HG02759 (cell line): ENCODE measurements at regions not wholly inside any gene's neighbourhood (a gene's known extent, or its start where the extent isn't known, plus 50 kb on each side); places are given as distances from the start of the nearest gene placed in this dataset.
A peak's percentile ranks its signal among the peaks of the same experiment; 100 is the strongest.

Source experiments
- ATAC-seq: cut with Tn5 transposase; IDR thresholded peaks from one replicate; pipeline ENCODE4 v1.9.1; 2021; ENCODE audit warnings: mild to moderate bottlenecking, moderate library complexity; ENCODE audit not compliant: unreplicated experiment

DNA sequence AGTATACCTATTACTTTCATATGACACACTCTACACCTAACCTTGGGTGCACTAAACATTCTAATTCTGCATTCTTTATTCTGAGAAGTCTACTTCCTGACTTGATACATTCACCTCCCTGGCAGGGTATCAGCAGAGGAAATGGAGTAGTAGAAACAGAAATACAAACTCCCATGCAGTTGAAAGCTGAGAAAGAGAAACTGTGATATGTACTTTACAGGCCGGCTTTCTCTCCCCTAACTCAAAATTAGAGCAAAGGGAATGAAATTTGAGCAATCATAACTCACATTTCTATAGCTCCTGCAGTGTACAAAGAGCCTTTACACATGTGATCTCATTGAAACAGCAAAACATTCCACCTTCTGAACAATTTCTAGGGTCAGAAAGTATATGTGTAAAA lies 135.5 kb upstream of the COL8A1 start:
- ATAC-seq, result no peak

DNA sequence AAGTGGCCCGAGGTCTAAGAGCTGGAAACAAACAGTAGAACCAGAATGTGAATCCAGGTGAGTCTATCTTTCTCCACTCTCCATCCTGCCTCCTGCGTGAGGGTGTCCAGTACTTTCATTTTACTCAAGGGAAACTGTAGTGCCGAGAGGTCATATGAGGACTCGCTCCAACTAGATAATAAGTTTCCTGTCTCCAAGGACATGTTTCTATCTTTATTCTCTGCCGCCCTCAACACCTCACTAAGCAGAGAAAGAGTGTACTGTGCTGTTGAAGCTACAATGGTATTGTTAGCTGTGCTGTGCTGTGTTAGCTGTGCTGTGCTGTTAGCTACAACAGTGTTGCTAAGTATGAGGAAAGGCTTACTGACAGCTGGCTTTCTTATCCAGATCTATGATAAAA lies 137.9 kb upstream of the COL8A1 start:
- ATAC-seq, result no peak

- peak; percentile 71 for ATAC-seq
Measured at GRCh38 chr3:99499235-99500158, 138.9 kb upstream of the COL8A1 start.

- peak; percentile 20 for ATAC-seq
Measured at GRCh38 chr3:99498550-99499234, 139.7 kb upstream of the COL8A1 start.

DNA sequence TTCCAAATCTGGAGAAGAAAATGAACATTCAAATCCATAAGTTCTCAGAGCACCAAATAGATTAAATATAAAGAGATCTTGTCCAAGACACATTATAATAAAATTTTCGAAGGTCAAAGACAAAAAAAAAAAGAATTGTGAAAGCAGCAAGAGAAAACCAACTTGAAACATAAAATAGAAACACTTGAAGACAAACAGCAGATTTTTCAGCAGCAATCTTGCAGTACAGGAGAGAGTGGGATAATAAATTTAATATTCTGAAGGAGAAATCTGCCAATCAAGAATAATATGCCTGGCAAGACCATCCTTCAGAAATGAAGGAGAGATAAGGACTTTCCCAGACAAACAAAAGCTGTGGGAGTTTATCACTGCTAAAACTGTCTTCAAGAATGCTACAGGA lies 150.5 kb upstream of the COL8A1 start:
- ATAC-seq, result no peak

DNA sequence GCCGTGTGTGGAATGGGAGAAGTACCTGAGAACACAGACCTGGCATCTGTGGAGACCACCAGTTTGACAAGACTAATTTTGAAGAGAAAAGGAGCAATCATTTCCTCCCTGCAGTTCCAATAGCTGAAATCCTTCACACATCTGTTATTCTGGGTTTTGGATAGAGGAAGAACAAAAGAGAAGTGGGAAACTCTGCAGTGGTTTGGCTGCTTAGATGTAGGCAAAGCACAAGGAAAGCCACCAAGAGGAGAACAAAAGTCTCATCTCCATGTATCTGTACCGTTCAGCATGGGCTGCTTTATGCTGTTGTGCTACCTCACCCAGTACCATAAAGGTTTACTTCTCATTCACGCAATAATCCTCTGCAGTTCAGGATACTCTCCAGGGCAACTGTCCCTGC lies 153.1 kb upstream of the COL8A1 start:
- ATAC-seq, result no peak

- ATAC-seq, result no peak
Measured at GRCh38 chr3:99484871-99485270, 153.5 kb upstream of the COL8A1 start.

DNA sequence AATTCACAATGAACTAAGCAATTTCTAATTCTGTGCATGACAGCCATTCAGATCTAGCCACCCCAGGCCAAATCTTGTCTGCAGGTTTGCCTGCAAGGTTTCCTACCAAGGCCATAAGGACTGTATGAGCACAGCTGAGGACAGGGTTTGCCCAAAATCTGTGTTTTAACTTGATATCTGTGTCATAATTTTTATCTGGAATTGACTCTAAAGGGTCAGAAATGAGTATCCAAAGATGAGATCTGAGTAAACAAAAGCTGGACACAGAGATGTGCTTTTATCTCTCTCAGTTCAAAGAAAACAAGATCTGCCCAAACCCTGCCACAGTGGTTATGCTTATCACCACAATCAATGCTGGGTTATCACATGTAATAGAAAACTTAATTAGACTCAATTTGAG lies 154.6 kb upstream of the COL8A1 start:
- no peak for ATAC-seq

DNA sequence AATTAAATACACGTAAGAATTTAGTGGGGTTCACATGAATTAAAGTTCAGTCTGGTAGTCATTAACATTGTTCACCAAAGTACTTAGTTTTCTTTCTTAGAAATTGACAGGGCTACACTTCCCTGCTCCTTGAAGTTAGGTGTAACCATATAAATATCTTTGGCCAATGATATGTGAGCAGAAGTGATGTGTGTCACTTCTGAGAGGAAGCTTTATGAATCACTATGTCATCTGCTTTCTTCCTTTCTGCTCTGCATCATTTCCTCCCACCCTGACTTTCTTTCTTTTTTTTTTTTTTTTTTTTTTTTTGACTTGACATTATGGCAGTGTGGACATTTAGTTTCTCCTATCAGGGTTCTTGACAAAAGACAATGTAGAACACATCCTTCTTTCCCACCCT lies 156.2 kb upstream of the COL8A1 start:
- ATAC-seq, result no peak

- no peak for ATAC-seq
Measured at GRCh38 chr3:99481561-99481960, 156.8 kb upstream of the COL8A1 start.

GRCh38 chr3:99479768-99480167 lies 158.6 kb upstream of the COL8A1 start:
- no peak for ATAC-seq

- ATAC-seq, result no peak
Measured at GRCh38 chr3:99477650-99478049, 160.7 kb upstream of the COL8A1 start.

- no peak for ATAC-seq
Measured at GRCh38 chr3:99475229-99475628, 163.2 kb upstream of the COL8A1 start.

DNA sequence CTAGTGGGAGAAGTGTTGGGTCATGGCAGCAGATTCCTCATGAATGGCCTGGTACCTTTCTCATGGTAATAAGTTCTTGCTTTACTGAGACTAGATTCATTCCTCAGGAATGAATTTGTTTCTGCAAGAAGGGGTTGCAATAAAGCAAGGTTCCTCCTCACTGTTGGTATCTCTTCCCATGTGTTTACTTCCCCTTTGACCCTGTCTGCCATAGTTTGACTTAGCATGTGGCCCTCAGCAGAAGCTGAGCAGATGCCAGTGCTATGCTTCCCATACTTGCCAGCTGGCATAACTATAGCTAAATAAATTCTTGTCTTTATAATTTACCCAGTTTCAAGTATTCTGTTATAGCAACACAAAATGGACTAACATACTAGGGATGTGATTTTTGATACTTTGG lies 163.6 kb upstream of the COL8A1 start:
- no peak for ATAC-seq

- ATAC-seq, result no peak
Measured at GRCh38 chr3:99473321-99473751, 165.1 kb upstream of the COL8A1 start.

DNA sequence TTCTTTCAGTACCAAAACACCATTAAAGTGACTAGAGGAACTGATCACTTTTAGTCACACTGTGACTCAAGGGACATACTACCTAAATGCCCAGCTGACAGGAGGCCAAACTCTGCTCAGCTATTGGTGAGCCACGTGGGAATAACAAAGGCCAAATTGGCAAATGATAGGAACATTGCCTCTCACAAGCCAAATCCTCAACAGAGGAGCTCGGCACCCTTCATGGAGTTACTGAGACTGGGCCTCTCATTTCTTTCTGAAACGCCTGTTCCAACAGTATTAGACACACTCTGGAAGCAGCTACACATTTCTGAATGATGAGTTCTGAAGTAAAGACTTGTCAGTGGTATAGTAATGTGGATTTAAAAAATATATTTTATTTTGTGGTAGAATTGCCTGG lies 166.0 kb upstream of the COL8A1 start:
- no peak for ATAC-seq

DNA sequence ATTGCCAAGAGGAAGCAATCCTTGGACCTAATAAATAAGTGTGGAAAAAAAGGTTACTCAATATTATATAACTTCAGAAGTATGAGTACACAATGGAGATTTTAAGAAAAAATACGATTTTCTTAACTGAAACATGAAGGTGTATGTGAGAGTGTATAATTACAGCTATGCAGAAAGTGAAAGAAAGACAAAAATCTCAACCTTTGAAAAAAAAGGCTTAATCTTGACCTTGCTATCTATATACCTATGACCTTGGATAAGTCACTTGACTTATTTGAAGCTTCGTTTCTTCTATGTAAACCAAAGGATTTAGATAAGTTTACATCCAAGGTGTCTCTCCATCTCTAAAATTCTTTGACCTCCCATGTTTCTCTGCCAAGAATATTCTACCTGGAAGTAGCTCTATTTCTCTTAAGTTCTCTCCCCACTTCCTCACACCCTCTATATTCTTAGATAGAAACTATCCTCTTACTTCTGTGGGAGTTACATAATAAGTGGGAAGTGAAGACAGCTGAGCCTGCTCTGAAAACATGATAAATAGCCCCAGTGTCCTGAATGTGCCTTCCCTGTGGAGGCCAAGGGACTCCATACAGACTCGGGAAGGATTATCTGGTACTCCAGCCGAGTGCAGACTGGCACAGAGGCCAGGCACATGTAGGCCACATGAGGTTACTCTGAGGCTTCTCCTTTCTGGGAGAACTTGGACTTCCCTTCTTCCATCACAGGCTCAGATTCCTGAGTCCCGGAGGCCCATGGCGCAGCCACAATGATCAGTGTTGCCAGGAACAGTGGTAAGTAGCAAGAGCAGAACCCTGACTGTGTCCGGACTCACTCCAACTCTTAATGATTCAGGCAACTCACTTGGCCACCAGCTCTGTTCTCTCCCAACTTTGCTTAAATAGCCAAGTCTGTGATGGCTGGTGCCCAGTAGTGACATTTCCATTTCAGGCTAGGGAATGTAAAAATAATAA lies 166.8 kb upstream of the COL8A1 start:
- no peak for ATAC-seq

- no peak for ATAC-seq
Measured at GRCh38 chr3:99470841-99471240, 167.6 kb upstream of the COL8A1 start.

GRCh38 chr3:99468918-99469317 lies 169.5 kb upstream of the COL8A1 start:
- no peak for ATAC-seq

DNA sequence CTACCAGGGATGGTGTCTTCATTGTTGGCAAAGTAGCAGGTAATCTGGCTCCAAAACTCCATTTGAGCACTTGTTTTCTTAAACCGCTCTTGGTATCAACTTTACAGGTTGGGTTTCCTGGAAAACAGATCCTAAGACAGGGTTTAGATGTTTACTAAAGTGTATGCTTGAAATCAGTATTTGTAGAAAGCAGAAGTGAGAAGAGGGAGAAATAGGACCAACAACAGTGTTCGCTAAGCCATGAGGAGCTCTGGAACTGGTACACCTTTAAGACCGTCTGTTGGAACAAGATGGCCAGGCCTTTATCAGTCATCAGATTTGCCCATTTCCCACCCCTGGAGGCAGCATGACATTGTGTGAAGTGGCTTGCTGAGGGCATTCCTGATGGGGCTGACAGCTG lies 171.0 kb upstream of the COL8A1 start:
- ATAC-seq, result no peak

GRCh38 chr3:99466331-99466730 lies 172.1 kb upstream of the COL8A1 start:
- ATAC-seq, result no peak
